Neural crest cell (in vitro differentiated cells): ENCODE measurements at regions not wholly inside any gene's neighbourhood (a gene's known extent, or its start where the extent isn't known, plus 50 kb on each side); places are given as distances from the start of the nearest gene placed in this dataset.

Source experiments
- DNase-seq: peaks from one replicate; pipeline ENCODE4 v3.0.0; 2021; ENCODE audit warnings: low read depth, mixed read lengths, low spot score
- H3K27ac Mint-ChIP-seq: one replicate; pipeline ENCODE4 v1.8.0; 2021; ENCODE audit warnings: mild to moderate bottlenecking, mixed read lengths; ENCODE audit not compliant: unreplicated experiment
- H3K27me3 Mint-ChIP-seq: 2 replicates; pipeline ENCODE4 v1.8.0; 2021; ENCODE audit warnings: low read depth, mild to moderate bottlenecking, mixed read lengths
- H3K36me3 Mint-ChIP-seq: 2 replicates; pipeline ENCODE4 v1.8.0; 2021; ENCODE audit warnings: low read depth, mild to moderate bottlenecking, mixed read lengths
- H3K4me1 Mint-ChIP-seq: 2 replicates; pipeline ENCODE4 v1.8.0; 2021; ENCODE audit warnings: mixed read lengths
- H3K4me3 Mint-ChIP-seq: one replicate; pipeline ENCODE4 v1.8.0; 2021; ENCODE audit warnings: mild to moderate bottlenecking, mixed read lengths
- H3K9me3 Mint-ChIP-seq: 2 replicates; pipeline ENCODE4 v1.8.0; 2021; ENCODE audit warnings: mixed read lengths
- CTCF ChIP-seq: fragments of 200-600 bp; sonication (generic); conservative IDR thresholded peaks from 2 replicates; pipeline ENCODE4 v1.5.0; 2021; ENCODE audit warnings: antibody characterized with exemption, mild to moderate bottlenecking

GRCh38 chr22:19615001-19615461 is 90.8 kb upstream of the CLDN5 start:
- H3K27ac Mint-ChIP-seq, result no peak overlapping the region
- H3K9me3 Mint-ChIP-seq, result no peaks in the 10 kb centered on the region
- no peak for DNase-seq
- no peak for TF ChIP-seq CTCF
- H3K36me3 Mint-ChIP-seq, result no peaks in the 10 kb centered on the region
- peaks cover 26% of the 10 kb centered on the region for H3K27me3 Mint-ChIP-seq
- H3K4me3 Mint-ChIP-seq, result no peak overlapping the region
- H3K4me1 Mint-ChIP-seq, result no peaks in the 10 kb centered on the region

GRCh38 chr22:19615867-19616581 is 91.8 kb upstream of the CLDN5 start:
- no peak overlapping the region for H3K27ac Mint-ChIP-seq
- peaks cover 26% of the 10 kb centered on the region for H3K27me3 Mint-ChIP-seq
- DNase-seq, result no peak
- no peaks in the 10 kb centered on the region for H3K4me1 Mint-ChIP-seq
- no peak for TF ChIP-seq CTCF
- H3K9me3 Mint-ChIP-seq, result no peaks in the 10 kb centered on the region
- H3K4me3 Mint-ChIP-seq, result no peak overlapping the region
- H3K36me3 Mint-ChIP-seq, result no peaks in the 10 kb centered on the region

GRCh38 chr22:19619144-19620009 is 94.9 kb upstream of the SEPTIN5 start:
- H3K4me1 Mint-ChIP-seq, result no peaks in the 10 kb centered on the region
- no peak for TF ChIP-seq CTCF
- no peak overlapping the region for H3K27ac Mint-ChIP-seq
- no peaks in the 10 kb centered on the region for H3K36me3 Mint-ChIP-seq
- no peaks in the 10 kb centered on the region for H3K9me3 Mint-ChIP-seq
- no peak overlapping the region for H3K4me3 Mint-ChIP-seq
- peaks cover 36% of the 10 kb centered on the region for H3K27me3 Mint-ChIP-seq
- no peak for DNase-seq

- no peaks in the 10 kb centered on the region for H3K9me3 Mint-ChIP-seq
- DNase-seq, result no peak
- no peak overlapping the region for H3K27ac Mint-ChIP-seq
- peaks cover 30% of the 10 kb centered on the region for H3K27me3 Mint-ChIP-seq
- H3K4me3 Mint-ChIP-seq, result no peak overlapping the region
- no peak for TF ChIP-seq CTCF
- H3K36me3 Mint-ChIP-seq, result no peaks in the 10 kb centered on the region
- no peaks in the 10 kb centered on the region for H3K4me1 Mint-ChIP-seq
Measured at GRCh38 chr22:19620742-19621371, 93.4 kb upstream of the SEPTIN5 start.

GRCh38 chr22:19621373-19622060 is 92.8 kb upstream of the SEPTIN5 start:
- Mint-ChIP-seq H3K4me3 (no peak overlapping the region), H3K27ac (no peak overlapping the region), H3K9me3 (no peaks in the 10 kb centered on the region), H3K27me3 (peaks cover 30% of the 10 kb centered on the region), H3K36me3 (no peaks in the 10 kb centered on the region), H3K4me1 (peaks cover 3% of the 10 kb centered on the region)
- no peak for DNase-seq
- no peak for TF ChIP-seq CTCF
